Esophagus muscularis mucosa (tissue), 4 donors: ENCODE measurements at regions not wholly inside any gene's neighbourhood (a gene's known extent, or its start where the extent isn't known, plus 50 kb on each side); places are given as distances from the start of the nearest gene placed in this dataset.

Experiments used
- CTCF ChIP-seq, 3 experiments: fragments of 200-600 bp in 2 of 3; fragments of 450-650 bp in 1 of 3; sonication (generic) in 2 of 3; IDR thresholded peaks; one replicate each; pipeline ENCODE4 v1.5.1; 2017 to 2019; ENCODE audit warnings: antibody characterized with exemption in 3 of 3, mild to moderate bottlenecking in 2 of 3, moderate library complexity in 1 of 3
- EP300 ChIP-seq: sonication (generic); formaldehyde crosslinking; IDR thresholded peaks from one replicate; pipeline ENCODE4 v1.6.1; 2017; ENCODE audit warnings: antibody characterized with exemption
- POLR2A ChIP-seq: fragments of 450-650 bp; IDR thresholded peaks from one replicate; pipeline ENCODE4 v1.6.1; 2017; ENCODE audit warnings: antibody characterized with exemption, moderate library complexity, mild to moderate bottlenecking, low read depth
- POLR2AphosphoS5 ChIP-seq, 2 donors: sonication (generic); formaldehyde crosslinking; IDR thresholded peaks; one replicate each; pipeline ENCODE4 v1.6.1; 2017; ENCODE audit warnings: antibody characterized with exemption in 2 of 2

GRCh38 chr7:84637568-84638338 is 443.2 kb upstream of the SEMA3A start:
- TF ChIP-seq CTCF (IDR thresholded peaks at IDR 0.05) (no peak), POLR2AphosphoS5 (IDR thresholded peaks at IDR 0.05) (no peak), POLR2A (no peak), EP300 (no peak)
